Neural progenitor cell (in vitro differentiated cells): ENCODE measurements at regions not wholly inside any gene's neighbourhood (a gene's known extent, or its start where the extent isn't known, plus 50 kb on each side); places are given as distances from the start of the nearest gene placed in this dataset.

Source experiments
- DNase-seq: peaks from one replicate; pipeline ENCODE4 v3.0.0-alpha.2; 2016; ENCODE audit warnings: low spot score
- H2AFZ ChIP-seq: fragments of 200-600 bp; sonication (generic); replicated peaks from 2 replicates; pipeline ENCODE4 v1.6.1; 2016; ENCODE audit warnings: antibody characterized with exemption
- H3F3A ChIP-seq: fragments of 200-600 bp; sonication (generic); 2 replicates; pipeline ENCODE4 v1.6.1; 2016; ENCODE audit warnings: antibody characterized with exemption, low read depth
- H3K27ac ChIP-seq: fragments of 200-600 bp; sonication (generic); 2 replicates; pipeline ENCODE4 v1.5.1; 2016; ENCODE audit warnings: mild to moderate bottlenecking
- H3K27me3 ChIP-seq: fragments of 200-600 bp; sonication (generic); 2 replicates; pipeline ENCODE4 v1.6.1; 2016; ENCODE audit warnings: mild to moderate bottlenecking, moderate library complexity
- H3K36me3 ChIP-seq: fragments of 200-600 bp; sonication (generic); 2 replicates; pipeline ENCODE4 v1.5.1; 2016
- H3K4me1 ChIP-seq: fragments of 200-600 bp; sonication (generic); 2 replicates; pipeline ENCODE4 v1.6.1; 2016; ENCODE audit warnings: mixed run types
- H3K4me2 ChIP-seq: fragments of 200-600 bp; sonication (generic); 2 replicates; pipeline ENCODE4 v1.6.1; 2016
- H3K4me3 ChIP-seq: fragments of 200-600 bp; sonication (generic); 2 replicates; pipeline ENCODE4 v1.5.1; 2016
- H3K79me2 ChIP-seq: fragments of 200-600 bp; sonication (generic); 2 replicates; pipeline ENCODE4 v1.6.1; 2016; ENCODE audit warnings: low read depth
- H3K9ac ChIP-seq: fragments of 200-600 bp; sonication (generic); 2 replicates; pipeline ENCODE4 v1.6.1; 2016
- H3K9me3 ChIP-seq: fragments of 200-600 bp; sonication (generic); 2 replicates; pipeline ENCODE4 v1.5.1; 2016; ENCODE audit warnings: low read depth
- H4K20me1 ChIP-seq: fragments of 200-600 bp; sonication (generic); 2 replicates; pipeline ENCODE4 v1.6.1; 2016; ENCODE audit warnings: low read depth
- H3K27ac Mint-ChIP-seq: 3 replicates; pipeline ENCODE4 v1.8.0; 2021; ENCODE audit warnings: mixed read lengths
- H3K27me3 Mint-ChIP-seq: 2 replicates; pipeline ENCODE4 v1.8.0; 2022; ENCODE audit warnings: low read depth, mild to moderate bottlenecking, inconsistent platforms, moderate library complexity, mixed read lengths; ENCODE audit not compliant: insufficient read depth
- H3K36me3 Mint-ChIP-seq: 3 replicates; pipeline ENCODE4 v1.8.0; 2021; ENCODE audit warnings: mixed read lengths
- H3K4me1 Mint-ChIP-seq: 3 replicates; pipeline ENCODE4 v1.8.0; 2021; ENCODE audit warnings: mixed read lengths
- H3K4me3 Mint-ChIP-seq: 3 replicates; pipeline ENCODE4 v1.8.0; 2021; ENCODE audit warnings: mild to moderate bottlenecking, moderate library complexity, mixed read lengths
- H3K9me3 Mint-ChIP-seq: 3 replicates; pipeline ENCODE4 v1.8.0; 2020; ENCODE audit warnings: mixed read lengths
- EZH2 ChIP-seq: fragments of 200-600 bp; sonication (generic); IDR thresholded peaks from 2 replicates; pipeline ENCODE4 v1.6.1; 2017; ENCODE audit warnings: antibody characterized with exemption, mild to moderate bottlenecking, moderate library complexity
- EZH2phosphoT487 ChIP-seq: fragments of 200-600 bp; sonication (generic); IDR thresholded peaks from 2 replicates; pipeline ENCODE4 v1.6.1; 2017; ENCODE audit warnings: antibody characterized with exemption
- TF ChIP-seq, protein P1 (sequence below): fragments of 200-600 bp; sonication (generic); IDR thresholded peaks from 2 replicates; pipeline ENCODE4 v1.5.1; 2017; ENCODE audit warnings: antibody characterized with exemption, mild to moderate bottlenecking

DNA sequence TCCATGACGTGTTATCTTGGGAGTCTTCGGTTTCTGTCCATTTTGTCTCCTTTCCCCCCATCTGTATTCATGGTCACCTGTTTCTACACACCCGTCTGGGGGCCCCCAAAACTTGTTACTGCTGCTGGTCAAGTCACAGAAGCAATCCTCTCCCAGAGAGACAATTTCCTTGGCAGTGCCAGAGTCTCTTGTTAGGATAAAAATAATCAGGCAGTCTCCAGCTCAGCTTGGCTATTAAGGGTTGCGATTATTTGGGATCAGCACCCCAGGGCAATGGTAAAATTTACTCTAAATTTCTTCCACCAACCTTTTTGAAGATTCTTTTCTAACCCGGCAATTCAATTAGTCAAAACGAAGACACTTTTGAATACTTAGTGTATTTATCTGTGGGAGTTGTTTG, 229.1 kb upstream of the JARID2 start:
- Mint-ChIP-seq H3K4me3 (no peak overlapping the region), H3K27ac (no peak overlapping the region), H3K27me3 (peaks cover 5% of the 10 kb centered on the region), H3K4me1 (peaks cover 19% of the 10 kb centered on the region), H3K9me3 (peaks cover 2% of the 10 kb centered on the region), H3K36me3 (no peaks in the 10 kb centered on the region)
- no peak for TF ChIP-seq EZH2phosphoT487
- no peak for TF ChIP-seq EZH2
- TF ChIP-seq, protein P1, sequence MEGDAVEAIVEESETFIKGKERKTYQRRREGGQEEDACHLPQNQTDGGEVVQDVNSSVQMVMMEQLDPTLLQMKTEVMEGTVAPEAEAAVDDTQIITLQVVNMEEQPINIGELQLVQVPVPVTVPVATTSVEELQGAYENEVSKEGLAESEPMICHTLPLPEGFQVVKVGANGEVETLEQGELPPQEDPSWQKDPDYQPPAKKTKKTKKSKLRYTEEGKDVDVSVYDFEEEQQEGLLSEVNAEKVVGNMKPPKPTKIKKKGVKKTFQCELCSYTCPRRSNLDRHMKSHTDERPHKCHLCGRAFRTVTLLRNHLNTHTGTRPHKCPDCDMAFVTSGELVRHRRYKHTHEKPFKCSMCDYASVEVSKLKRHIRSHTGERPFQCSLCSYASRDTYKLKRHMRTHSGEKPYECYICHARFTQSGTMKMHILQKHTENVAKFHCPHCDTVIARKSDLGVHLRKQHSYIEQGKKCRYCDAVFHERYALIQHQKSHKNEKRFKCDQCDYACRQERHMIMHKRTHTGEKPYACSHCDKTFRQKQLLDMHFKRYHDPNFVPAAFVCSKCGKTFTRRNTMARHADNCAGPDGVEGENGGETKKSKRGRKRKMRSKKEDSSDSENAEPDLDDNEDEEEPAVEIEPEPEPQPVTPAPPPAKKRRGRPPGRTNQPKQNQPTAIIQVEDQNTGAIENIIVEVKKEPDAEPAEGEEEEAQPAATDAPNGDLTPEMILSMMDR: no peak
- DNase-seq: no peak
- H4K20me1 ChIP-seq: no peaks in the 10 kb centered on the region
- no peak overlapping the region for H3K9ac ChIP-seq
- H3K9me3 ChIP-seq: no peaks in the 10 kb centered on the region
- H3K27ac ChIP-seq: no peak overlapping the region
- H3K4me2 ChIP-seq: peak overlapping the region; percentile 17
- H2AFZ ChIP-seq: peak overlapping the region; percentile 7
- no peaks in the 10 kb centered on the region for H3K27me3 ChIP-seq
- H3K36me3 ChIP-seq: no peaks in the 10 kb centered on the region
- H3K4me3 ChIP-seq: no peak overlapping the region
- peaks cover 37% of the 10 kb centered on the region for H3F3A ChIP-seq
- peaks cover 24% of the 10 kb centered on the region for H3K4me1 ChIP-seq
- H3K79me2 ChIP-seq: no peaks in the 10 kb centered on the region

DNA sequence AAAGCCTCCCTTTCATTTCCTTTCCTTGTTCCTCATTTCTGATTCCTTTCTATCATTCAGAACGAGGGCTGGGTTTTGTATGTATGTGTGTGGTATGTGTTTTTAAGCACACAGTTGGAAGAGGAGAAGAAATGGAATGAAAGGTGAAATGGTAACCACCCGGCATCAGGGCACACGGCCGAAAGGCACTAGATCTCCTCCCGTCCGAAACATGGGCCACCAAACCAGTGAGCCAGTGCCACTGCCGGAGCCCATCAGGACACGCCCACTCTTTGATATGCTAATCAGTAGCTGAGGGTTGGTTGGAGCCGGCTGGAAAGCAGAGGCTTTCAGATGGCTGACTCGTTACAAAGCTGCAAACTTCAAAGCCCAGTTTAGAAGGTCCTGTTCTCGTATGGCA, 228.6 kb upstream of the JARID2 start:
- Histone ChIP-seq H3K4me2 (peak overlapping the region; percentile 42), H3K27ac (no peak overlapping the region), H2AFZ (peak overlapping the region; percentile 7), H3F3A (peaks cover 41% of the 10 kb centered on the region), H3K9me3 (no peaks in the 10 kb centered on the region), H3K4me1 (peaks cover 28% of the 10 kb centered on the region), H3K4me3 (no peak overlapping the region), H3K9ac (no peak overlapping the region), H3K27me3 (no peaks in the 10 kb centered on the region), H4K20me1 (no peaks in the 10 kb centered on the region), H3K79me2 (no peaks in the 10 kb centered on the region), H3K36me3 (no peaks in the 10 kb centered on the region)
- H3K4me3 Mint-ChIP-seq: no peak overlapping the region
- peak; percentile 89 for DNase-seq
- H3K36me3 Mint-ChIP-seq: no peaks in the 10 kb centered on the region
- TF ChIP-seq EZH2phosphoT487: no peak
- TF ChIP-seq EZH2: no peak
- TF ChIP-seq, protein P1: no peak
- peaks cover 23% of the 10 kb centered on the region for H3K4me1 Mint-ChIP-seq
- peak overlapping the region; percentile 44 for H3K27ac Mint-ChIP-seq
- peaks cover 2% of the 10 kb centered on the region for H3K9me3 Mint-ChIP-seq
- peaks cover 5% of the 10 kb centered on the region for H3K27me3 Mint-ChIP-seq

DNA sequence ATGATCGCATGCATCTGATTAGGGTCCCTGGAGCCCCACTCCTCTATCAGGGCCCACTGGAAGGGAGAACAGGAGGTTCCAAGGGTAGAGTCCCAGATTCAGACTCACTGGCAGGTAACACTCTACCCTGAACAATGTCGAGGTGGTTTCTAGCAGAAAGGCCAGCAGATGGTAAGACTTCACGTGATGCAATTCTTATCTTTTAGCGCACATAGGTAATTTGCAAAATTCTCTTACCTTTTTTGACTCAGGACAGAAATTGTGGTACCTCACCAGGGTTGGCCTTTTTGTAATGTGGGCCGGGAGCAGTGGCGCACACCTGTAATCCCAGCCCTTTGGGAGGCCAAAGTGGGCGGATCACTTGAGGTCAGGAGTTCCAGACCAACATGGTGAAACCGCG, 228.1 kb upstream of the JARID2 start:
- no peaks in the 10 kb centered on the region for H4K20me1 ChIP-seq
- H3K9me3 Mint-ChIP-seq: peaks cover 2% of the 10 kb centered on the region
- H2AFZ ChIP-seq: peak overlapping the region; percentile 7
- H3K4me2 ChIP-seq: peak overlapping the region; percentile 42
- TF ChIP-seq EZH2: no peak
- no peak for TF ChIP-seq EZH2phosphoT487
- TF ChIP-seq, protein P1: no peak
- H3K9me3 ChIP-seq: no peaks in the 10 kb centered on the region
- no peak overlapping the region for H3K9ac ChIP-seq
- DNase-seq: no peak
- H3K36me3 Mint-ChIP-seq: no peaks in the 10 kb centered on the region
- H3K27ac Mint-ChIP-seq: peak overlapping the region; percentile 44
- peaks cover 5% of the 10 kb centered on the region for H3K27me3 Mint-ChIP-seq
- no peak overlapping the region for H3K27ac ChIP-seq
- peaks cover 41% of the 10 kb centered on the region for H3F3A ChIP-seq
- H3K27me3 ChIP-seq: no peaks in the 10 kb centered on the region
- no peak overlapping the region for H3K4me3 ChIP-seq
- peaks cover 23% of the 10 kb centered on the region for H3K4me1 Mint-ChIP-seq
- peak overlapping the region; percentile 24 for H3K4me3 Mint-ChIP-seq
- H3K4me1 ChIP-seq: peaks cover 30% of the 10 kb centered on the region
- no peaks in the 10 kb centered on the region for H3K36me3 ChIP-seq
- H3K79me2 ChIP-seq: no peaks in the 10 kb centered on the region
